KMS-11 (cell line): ENCODE measurements at regions not wholly inside any gene's neighbourhood (a gene's known extent, or its start where the extent isn't known, plus 50 kb on each side); places are given as distances from the start of the nearest gene placed in this dataset.

Experiments
- H2AFZ ChIP-seq: fragments of 200-600 bp; sonication (generic); 2 replicates; pipeline ENCODE4 v1.6.1; 2016; ENCODE audit warnings: antibody characterized with exemption, mixed run types, low read depth
- H3K27ac ChIP-seq: fragments of 200-600 bp; sonication (generic); 2 replicates; pipeline ENCODE4 v1.6.1; 2016; ENCODE audit warnings: mild to moderate bottlenecking, mixed run types
- H3K27me3 ChIP-seq: fragments of 200-600 bp; sonication (generic); 2 replicates; pipeline ENCODE4 v1.6.1; 2017; ENCODE audit warnings: mild to moderate bottlenecking, low read depth, mixed run types, moderate library complexity; ENCODE audit not compliant: insufficient read depth
- H3K36me3 ChIP-seq: fragments of 200-600 bp; sonication (generic); 2 replicates; pipeline ENCODE4 v1.6.1; 2017; ENCODE audit warnings: mild to moderate bottlenecking, mixed run types; ENCODE audit not compliant: insufficient read depth
- H3K4me1 ChIP-seq: fragments of 200-600 bp; sonication (generic); 2 replicates; pipeline ENCODE4 v1.6.1; 2016; ENCODE audit warnings: mild to moderate bottlenecking, low read depth, mixed run types; ENCODE audit not compliant: poor library complexity, severe bottlenecking
- H3K4me2 ChIP-seq: fragments of 200-600 bp; sonication (generic); 2 replicates; pipeline ENCODE4 v1.7.0; 2016; ENCODE audit warnings: mild to moderate bottlenecking, mixed run types
- H3K4me3 ChIP-seq: fragments of 200-600 bp; sonication (generic); IDR thresholded peaks from 2 replicates; pipeline ENCODE4 v1.6.1; 2017; ENCODE audit warnings: low read depth, low read length, mixed read lengths; ENCODE audit not compliant: insufficient read depth
- H3K79me2 ChIP-seq: fragments of 200-600 bp; sonication (generic); 2 replicates; pipeline ENCODE4 v1.6.1; 2016; ENCODE audit warnings: low read depth, mixed run types; ENCODE audit not compliant: insufficient read depth
- H3K9ac ChIP-seq: fragments of 200-600 bp; sonication (generic); 2 replicates; pipeline ENCODE4 v1.6.1; 2016; ENCODE audit warnings: mild to moderate bottlenecking, mixed run types
- H4K20me1 ChIP-seq: fragments of 200-600 bp; sonication (generic); 2 replicates; pipeline ENCODE4 v1.6.1; 2016; ENCODE audit warnings: mild to moderate bottlenecking, mixed run types; ENCODE audit not compliant: insufficient read depth
- TF ChIP-seq, protein P1 (sequence below): fragments of 200-600 bp; sonication (generic); conservative IDR thresholded peaks from 2 replicates; pipeline ENCODE4 v1.6.1; 2017; ENCODE audit warnings: low read depth, mild to moderate bottlenecking, antibody characterized with exemption, low read length, moderate library complexity, mixed read lengths

DNA sequence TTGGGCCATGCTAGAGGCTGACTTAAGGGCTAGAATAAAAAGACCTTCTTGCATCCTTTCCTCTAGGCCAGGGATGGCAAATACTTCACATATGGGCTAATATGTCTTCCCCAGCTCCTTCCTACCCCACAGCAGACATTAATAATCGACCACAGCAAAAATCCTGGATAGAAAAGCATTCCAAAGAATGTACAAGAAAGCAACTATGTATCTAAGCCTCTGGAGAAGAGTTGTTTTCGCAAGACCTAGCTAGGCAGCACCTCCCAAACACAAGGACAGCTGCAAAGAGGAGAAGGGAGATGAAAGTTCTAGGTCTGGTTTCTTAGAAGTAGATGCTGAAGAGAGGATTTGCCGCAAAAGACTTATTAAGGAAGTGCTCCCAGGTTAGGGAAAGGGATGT is 372.6 kb downstream of the SLC4A3 start:
- H2AFZ ChIP-seq, result no peak overlapping the region
- no peak overlapping the region for H3K4me3 ChIP-seq
- H3K9ac ChIP-seq, result no peak overlapping the region
- no peaks in the 10 kb centered on the region for H3K36me3 ChIP-seq
- TF ChIP-seq, protein P1, sequence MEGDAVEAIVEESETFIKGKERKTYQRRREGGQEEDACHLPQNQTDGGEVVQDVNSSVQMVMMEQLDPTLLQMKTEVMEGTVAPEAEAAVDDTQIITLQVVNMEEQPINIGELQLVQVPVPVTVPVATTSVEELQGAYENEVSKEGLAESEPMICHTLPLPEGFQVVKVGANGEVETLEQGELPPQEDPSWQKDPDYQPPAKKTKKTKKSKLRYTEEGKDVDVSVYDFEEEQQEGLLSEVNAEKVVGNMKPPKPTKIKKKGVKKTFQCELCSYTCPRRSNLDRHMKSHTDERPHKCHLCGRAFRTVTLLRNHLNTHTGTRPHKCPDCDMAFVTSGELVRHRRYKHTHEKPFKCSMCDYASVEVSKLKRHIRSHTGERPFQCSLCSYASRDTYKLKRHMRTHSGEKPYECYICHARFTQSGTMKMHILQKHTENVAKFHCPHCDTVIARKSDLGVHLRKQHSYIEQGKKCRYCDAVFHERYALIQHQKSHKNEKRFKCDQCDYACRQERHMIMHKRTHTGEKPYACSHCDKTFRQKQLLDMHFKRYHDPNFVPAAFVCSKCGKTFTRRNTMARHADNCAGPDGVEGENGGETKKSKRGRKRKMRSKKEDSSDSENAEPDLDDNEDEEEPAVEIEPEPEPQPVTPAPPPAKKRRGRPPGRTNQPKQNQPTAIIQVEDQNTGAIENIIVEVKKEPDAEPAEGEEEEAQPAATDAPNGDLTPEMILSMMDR, result no peak
- no peak overlapping the region for H3K27ac ChIP-seq
- H3K4me1 ChIP-seq, result no peaks in the 10 kb centered on the region
- no peaks in the 10 kb centered on the region for H3K27me3 ChIP-seq
- no peaks in the 10 kb centered on the region for H4K20me1 ChIP-seq
- H3K4me2 ChIP-seq, result no peak overlapping the region
- no peaks in the 10 kb centered on the region for H3K79me2 ChIP-seq

- TF ChIP-seq, protein P1, result no peak
- no peak overlapping the region for H3K4me2 ChIP-seq
- H3K4me1 ChIP-seq, result no peaks in the 10 kb centered on the region
- H3K36me3 ChIP-seq, result no peaks in the 10 kb centered on the region
- H3K9ac ChIP-seq, result no peak overlapping the region
- H3K27ac ChIP-seq, result no peak overlapping the region
- H3K4me3 ChIP-seq, result no peak overlapping the region
- H2AFZ ChIP-seq, result no peak overlapping the region
- no peaks in the 10 kb centered on the region for H3K27me3 ChIP-seq
- H4K20me1 ChIP-seq, result no peaks in the 10 kb centered on the region
- H3K79me2 ChIP-seq, result no peaks in the 10 kb centered on the region
Observed at GRCh38 chr2:220000586-220000985, 373.2 kb downstream of the SLC4A3 start.

DNA sequence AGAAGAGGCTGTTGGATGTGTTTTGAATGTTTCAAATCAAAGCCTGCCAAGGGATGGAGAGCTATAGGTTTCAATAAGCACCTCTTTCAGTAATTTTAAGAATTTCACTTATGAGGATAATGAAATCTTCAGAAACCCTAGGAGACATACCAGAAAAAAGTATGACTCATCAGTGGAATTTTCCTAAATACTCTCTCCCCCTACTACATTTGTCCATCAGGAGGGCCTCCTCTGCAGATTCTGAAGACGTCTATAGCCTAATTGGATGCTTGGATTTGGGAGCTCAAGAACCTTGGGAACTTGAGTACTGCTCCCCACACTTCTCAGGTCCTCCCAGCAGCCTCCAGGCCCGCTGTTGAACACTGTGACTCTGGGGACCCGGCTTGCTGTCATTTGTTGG is 374.3 kb downstream of the SLC4A3 start:
- Histone ChIP-seq H3K4me3 (no peak overlapping the region), H3K9ac (no peak overlapping the region), H3K79me2 (no peaks in the 10 kb centered on the region), H3K27ac (no peak overlapping the region), H2AFZ (no peak overlapping the region), H3K4me1 (no peaks in the 10 kb centered on the region), H3K4me2 (no peak overlapping the region), H4K20me1 (no peaks in the 10 kb centered on the region), H3K27me3 (no peaks in the 10 kb centered on the region), H3K36me3 (no peaks in the 10 kb centered on the region)
- TF ChIP-seq, protein P1, result no peak

DNA sequence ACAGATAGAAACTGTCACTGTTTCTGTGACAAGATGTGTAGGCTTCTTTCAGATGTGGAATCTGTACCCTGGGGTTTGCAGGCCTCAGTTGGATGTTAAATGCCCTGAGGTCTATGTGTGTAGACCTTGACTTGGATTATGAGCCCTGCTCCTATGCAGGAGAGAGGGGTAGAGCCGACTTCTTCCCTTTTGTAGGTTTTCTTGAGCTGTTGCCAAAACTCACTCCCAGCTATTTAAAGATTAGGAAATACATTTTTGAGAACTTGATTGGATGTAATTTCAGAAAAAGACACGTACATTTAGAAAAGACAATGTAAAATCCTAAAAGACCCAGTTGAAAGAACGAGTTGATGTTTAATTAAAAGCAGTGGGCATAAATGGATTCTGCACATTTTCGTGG is 374.8 kb downstream of the SLC4A3 start:
- Histone ChIP-seq H3K79me2 (no peaks in the 10 kb centered on the region), H4K20me1 (no peaks in the 10 kb centered on the region), H2AFZ (no peak overlapping the region), H3K4me2 (no peak overlapping the region), H3K9ac (no peak overlapping the region), H3K27me3 (no peaks in the 10 kb centered on the region), H3K4me1 (no peaks in the 10 kb centered on the region), H3K27ac (no peak overlapping the region), H3K36me3 (no peaks in the 10 kb centered on the region), H3K4me3 (no peak overlapping the region)
- TF ChIP-seq, protein P1, result no peak
